C4-2B (cell line): ENCODE measurements at regions not wholly inside any gene's neighbourhood (a gene's known extent, or its start where the extent isn't known, plus 50 kb on each side); places are given as distances from the start of the nearest gene placed in this dataset.

ENCODE experiments used
- CTCF ChIP-seq: fragments of 450-650 bp; conservative IDR thresholded peaks from 2 replicates; pipeline ENCODE4 v1.5.1; 2017; ENCODE audit warnings: mild to moderate bottlenecking
- ZFX ChIP-seq: fragments of 450-650 bp; IDR thresholded peaks from 2 replicates; pipeline ENCODE4 v1.6.1; 2017

- no peak for TF ChIP-seq CTCF
- TF ChIP-seq ZFX = no peak
Observed at GRCh38 chr5:18158166-18158565, 523.9 kb downstream of the TAF11L14 start.
